H1 (cell line): ENCODE measurements at regions not wholly inside any gene's neighbourhood (a gene's known extent, or its start where the extent isn't known, plus 50 kb on each side); places are given as distances from the start of the nearest gene placed in this dataset.
A peak's percentile ranks its signal among the peaks of the same experiment; 100 is the strongest.

Source experiments
- CTCF ChIA-PET: fragments of 300-600 bp; sonication (Branson Sonifier 250); formaldehyde crosslinking; loops from one replicate; lab custom pipeline; 2021; ENCODE audit not compliant: partially characterized antibody; lab: Charles Lee
- POLR2A ChIA-PET: fragments of 300-600 bp; sonication (Branson Sonifier 250); formaldehyde crosslinking; loops from one replicate; lab custom pipeline; 2021; ENCODE audit warnings: inconsistent platforms; ENCODE audit not compliant: partially characterized antibody; lab: Charles Lee
- DNase-seq, 2 experiments: peaks; one replicate each; pipeline versions ENCODE4 v3.0.0 to v3.0.0-alpha.2; 2010 to 2022; ENCODE audit warnings: low spot score in 2 of 2, low read depth in 1 of 2, mixed read lengths in 1 of 2
- FAIRE-seq: peaks from 2 replicates; lab custom pipeline; 2011; peaks lifted over from hg19 to GRCh38; lab: Jason Lieb, UNC
- H2AFZ ChIP-seq: 2 replicates; pipeline ENCODE4 v1.8.1; 2012; ENCODE audit warnings: low read length, inconsistent platforms
- H2AK5ac ChIP-seq: 2 replicates; pipeline ENCODE4 v1.6.1; 2013; ENCODE audit warnings: low read depth, low read length
- H2BK120ac ChIP-seq: replicated peaks from 2 replicates; pipeline ENCODE3; 2013; ENCODE audit warnings: low read depth, low read length, inconsistent platforms
- H2BK12ac ChIP-seq: 2 replicates; pipeline ENCODE4 v1.6.1; 2013; ENCODE audit warnings: low read depth, low read length
- H2BK15ac ChIP-seq: 2 replicates; pipeline ENCODE4 v1.6.1; 2013; ENCODE audit warnings: low read length
- H2BK20ac ChIP-seq: 2 replicates; pipeline ENCODE4 v1.6.1; 2013; ENCODE audit warnings: low read length
- H2BK5ac ChIP-seq: 2 replicates; pipeline ENCODE4 v1.6.1; 2013; ENCODE audit warnings: low read depth, low read length
- H3K14ac ChIP-seq: 2 replicates; pipeline ENCODE4 v1.6.1; 2013; ENCODE audit warnings: inconsistent platforms; ENCODE audit not compliant: insufficient read length
- H3K18ac ChIP-seq: 2 replicates; pipeline ENCODE4 v1.6.1; 2013; ENCODE audit warnings: low read length; ENCODE audit errors: extremely low read depth
- H3K23ac ChIP-seq: 2 replicates; pipeline ENCODE4 v1.6.1; 2013; ENCODE audit warnings: inconsistent platforms; ENCODE audit not compliant: insufficient read length
- H3K23me2 ChIP-seq: 2 replicates; pipeline ENCODE4 v1.6.1; 2013; ENCODE audit warnings: low read depth, low read length
- H3K27ac ChIP-seq: 2 replicates; pipeline ENCODE4 v1.6.1; 2011; ENCODE audit warnings: low read depth, low read length, inconsistent platforms
- H3K27me3 ChIP-seq, 4 experiments: replicated peaks in 1 of 4; 1 replicate in 1 of 4; 2 replicates in 3 of 4; pipeline versions ENCODE4 v1.6.1 to v1.8.1; 2011 to 2013; ENCODE audit warnings: low read length in 3 of 4, mild to moderate bottlenecking in 3 of 4, inconsistent platforms in 2 of 4, mixed read lengths in 2 of 4, moderate library complexity in 1 of 4; ENCODE audit not compliant: control insufficient read depth in 3 of 4, insufficient read depth in 3 of 4; ENCODE audit errors: extremely low read depth in 1 of 4
- H3K36me3 ChIP-seq, 4 experiments: 2 replicates each; pipeline versions ENCODE4 v1.6.1 to v1.8.1; 2011 to 2013; ENCODE audit warnings: mild to moderate bottlenecking in 4 of 4, low read length in 3 of 4, moderate library complexity in 2 of 4, control low read depth in 1 of 4, inconsistent platforms in 1 of 4; ENCODE audit not compliant: insufficient read depth in 4 of 4, control insufficient read depth in 2 of 4
- H3K4ac ChIP-seq: replicated peaks from 2 replicates; pipeline ENCODE3; 2013; ENCODE audit warnings: low read length, low read depth, mixed read lengths, inconsistent platforms; ENCODE audit not compliant: insufficient read length
- H3K4me1 ChIP-seq, 4 experiments: replicated peaks in 1 of 4; 1 replicate in 1 of 4; 2 replicates in 3 of 4; pipeline versions ENCODE4 v1.6.1 to v1.8.1; 2011 to 2013; ENCODE audit warnings: low read length in 3 of 4, inconsistent platforms in 2 of 4, mixed read lengths in 1 of 4; ENCODE audit not compliant: insufficient read depth in 4 of 4, control insufficient read depth in 3 of 4
- H3K4me2 ChIP-seq, 2 experiments: 2 replicates each; pipeline versions ENCODE4 v1.6.1 to v1.8.1; 2011 to 2013; ENCODE audit warnings: low read depth in 2 of 2, low read length in 2 of 2, control low read depth in 1 of 2, inconsistent platforms in 1 of 2, mild to moderate bottlenecking in 1 of 2; ENCODE audit not compliant: insufficient read depth in 1 of 2
- H3K4me3 ChIP-seq, 4 experiments: fragments of 200-600, 300-600 bp in 1 of 4; sonication (generic), shearing (Covaris generic), sonication (Bioruptor Twin) in 1 of 4; 2 replicates each; pipeline versions ENCODE4 v1.5.1 to v1.8.1; 2011 to 2016; ENCODE audit warnings: low read length in 4 of 4, low read depth in 3 of 4, control low read depth in 2 of 4, inconsistent platforms in 2 of 4, mild to moderate bottlenecking in 2 of 4, mixed read lengths in 1 of 4, moderate library complexity in 1 of 4; ENCODE audit not compliant: insufficient read depth in 2 of 4; ENCODE audit errors: extremely low read depth in 1 of 4
- H3K56ac ChIP-seq: replicated peaks from 2 replicates; pipeline ENCODE3; 2013; ENCODE audit warnings: low read depth, mild to moderate bottlenecking, mixed read lengths, low read length, inconsistent platforms; ENCODE audit not compliant: insufficient read length
- H3K79me1 ChIP-seq: 2 replicates; pipeline ENCODE4 v1.6.1; 2013; ENCODE audit warnings: low read depth, low read length, control low read depth
- H3K79me2 ChIP-seq, 2 experiments: 2 replicates each; pipeline versions ENCODE4 v1.6.1 to v1.8.1; 2012 to 2013; ENCODE audit warnings: low read length in 2 of 2, mild to moderate bottlenecking in 2 of 2, inconsistent platforms in 1 of 2; ENCODE audit not compliant: insufficient read depth in 2 of 2, control insufficient read depth in 1 of 2
- H3K9ac ChIP-seq, 4 experiments: replicated peaks in 1 of 4; 1 replicate in 1 of 4; 2 replicates in 3 of 4; pipeline versions ENCODE4 v1.6.1 to v1.8.1; 2011 to 2013; ENCODE audit warnings: low read depth in 3 of 4, low read length in 3 of 4, control low read depth in 2 of 4, mild to moderate bottlenecking in 2 of 4, moderate library complexity in 2 of 4, inconsistent platforms in 1 of 4; ENCODE audit errors: extremely low read depth in 1 of 4
- H3K9me3 ChIP-seq, 2 experiments: 2 replicates each; pipeline versions ENCODE4 v1.6.1 to v1.8.1; 2012 to 2013; ENCODE audit warnings: mild to moderate bottlenecking in 2 of 2, moderate library complexity in 2 of 2, control low read depth in 1 of 2, inconsistent platforms in 1 of 2, low read depth in 1 of 2, low read length in 1 of 2, mixed read lengths in 1 of 2; ENCODE audit not compliant: insufficient read depth in 2 of 2
- H4K20me1 ChIP-seq, 2 experiments: replicated peaks in 1 of 2; 2 replicates each; pipeline versions ENCODE3 to v1.8.1; 2011 to 2013; ENCODE audit warnings: inconsistent platforms in 2 of 2, low read length in 2 of 2, mild to moderate bottlenecking in 1 of 2; ENCODE audit not compliant: insufficient read depth in 2 of 2, control insufficient read depth in 1 of 2
- H4K5ac ChIP-seq: 2 replicates; pipeline ENCODE4 v1.6.1; 2013; ENCODE audit warnings: low read length, low read depth, mixed read lengths, inconsistent platforms; ENCODE audit not compliant: insufficient read length
- H4K8ac ChIP-seq: 2 replicates; pipeline ENCODE4 v1.8.0; 2013; ENCODE audit warnings: mild to moderate bottlenecking, moderate library complexity, low read length, inconsistent platforms; ENCODE audit not compliant: insufficient read depth; ENCODE audit errors: extremely low read depth
- H4K91ac ChIP-seq: replicated peaks from 2 replicates; pipeline ENCODE3; 2013; ENCODE audit warnings: low read length, mixed read lengths, inconsistent platforms; ENCODE audit not compliant: insufficient read length
- NRF1 ChIP-seq: IDR thresholded peaks from 2 replicates; pipeline ENCODE4 v1.6.1; 2011; ENCODE audit warnings: mild to moderate bottlenecking, low read depth, low read length, improper control_type of control experiment
- RAD21 ChIP-seq, 2 experiments: IDR thresholded peaks in 1 of 2; conservative IDR thresholded peaks in 1 of 2; 2 replicates each; pipeline ENCODE4 v1.6.1; 2011; ENCODE audit warnings: low read depth in 2 of 2, low read length in 2 of 2, improper control_type of control experiment in 1 of 2, inconsistent platforms in 1 of 2, mild to moderate bottlenecking in 1 of 2, moderate library complexity in 1 of 2
- SP4 ChIP-seq: IDR thresholded peaks from 2 replicates; pipeline ENCODE4 v1.6.1; 2012; ENCODE audit warnings: low read length, inconsistent platforms
- TCF12 ChIP-seq: IDR thresholded peaks from 2 replicates; pipeline ENCODE4 v1.6.1; 2011; ENCODE audit warnings: low read depth, mild to moderate bottlenecking, low read length
- WGBS, 2 experiments: shearing (Covaris generic) in 1 of 2; methylation state at CpG; one replicate each; pipeline versions ENCODE4 v1.1.6 to v1.1.7; 2013 to 2015; ENCODE audit warnings: low lambda C conversion rate in 2 of 2, mixed read lengths in 2 of 2, inconsistent platforms in 1 of 2, low coverage in 1 of 2, missing lambda C conversion rate in 1 of 2; ENCODE audit not compliant: insufficient replicate concordance in 2 of 2, insufficient coverage in 1 of 2, insufficient read length in 1 of 2; ENCODE audit errors: extremely low coverage in 1 of 2, missing lambda C conversion rate in 1 of 2; 5-methylcytosine and 5-hydroxymethylcytosine counted together
- TF ChIP-seq, protein P1 (sequence below): IDR thresholded peaks from 2 replicates; pipeline ENCODE4 v1.6.1; 2011; ENCODE audit warnings: low read depth, mild to moderate bottlenecking, low read length; ENCODE audit not compliant: insufficient read depth
- TF ChIP-seq, protein P2 (sequence below), 3 experiments: IDR thresholded peaks; 1 replicate in 2 of 3; 2 replicates in 1 of 3; pipeline versions ENCODE4 v1.5.1 to v1.6.1; 2011; ENCODE audit warnings: low read length in 3 of 3, mild to moderate bottlenecking in 3 of 3, inconsistent platforms in 2 of 3, low read depth in 1 of 3, moderate library complexity in 1 of 3; ENCODE audit not compliant: insufficient read depth in 1 of 3; ENCODE audit errors: control extremely low read depth in 1 of 3
- TF ChIP-seq, protein P3 (sequence below): IDR thresholded peaks from 2 replicates; pipeline ENCODE4 v1.6.1; 2011; ENCODE audit warnings: low read length, improper control_type of control experiment

DNA sequence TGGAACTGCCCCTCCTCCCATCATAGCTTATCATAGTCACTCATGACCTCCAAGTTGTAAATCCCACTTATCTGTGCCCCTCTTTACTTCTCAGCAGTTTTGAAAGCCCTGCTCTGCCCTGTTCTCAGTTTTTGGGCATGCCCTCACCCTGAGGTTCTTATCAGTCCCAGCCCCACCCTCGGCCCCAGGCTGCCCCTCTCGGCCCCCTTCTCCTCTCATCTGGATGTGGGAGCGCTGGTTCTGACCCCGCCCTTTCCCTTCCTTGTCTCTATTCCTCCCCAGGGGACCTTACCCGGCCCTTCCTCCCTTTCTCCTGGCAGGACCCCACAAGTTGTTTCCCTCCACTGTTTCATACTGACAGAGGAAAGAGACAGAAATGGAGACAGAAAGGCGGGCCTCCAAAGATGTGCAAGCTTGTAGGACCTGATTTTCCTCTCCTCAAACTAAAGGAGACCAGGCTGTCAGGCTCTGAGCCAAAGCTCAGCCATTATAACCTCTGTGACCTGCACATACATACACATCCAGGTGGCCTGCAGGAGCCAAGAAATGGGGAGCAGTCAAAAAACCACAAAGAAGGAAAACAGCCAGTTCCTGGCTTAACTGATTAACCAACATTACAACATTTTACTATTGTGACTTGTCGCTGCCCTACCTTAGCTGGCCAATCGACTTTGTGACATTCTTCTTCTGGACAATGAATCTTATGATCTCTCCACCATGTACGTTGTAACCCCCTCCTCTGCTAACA, 171.0 kb upstream of the HS6ST1 start:
- H2BK20ac ChIP-seq, result peak overlapping the region; percentile 83; the same call in 1 of the 2 replicates
- H4K8ac ChIP-seq, result no peak overlapping the region
- ChIA-PET CTCF (interaction anchor here (1.0 to 2.2 kb wide), 2 partner anchors 17 to 21 kb away, joined by 3 to 9 read pairs; no protein-coding TSS in a partner anchor), POLR2A (interaction anchor here (1.4 kb wide), 1 partner anchor 9 kb away, joined by 3 read pairs; no protein-coding TSS in a partner anchor)
- H4K20me1 ChIP-seq, result no peaks in the 10 kb centered on the region
- H3K79me1 ChIP-seq, result no peaks in the 10 kb centered on the region
- FAIRE-seq (no peak), DNase-seq (peak in 1 of 2 experiments; percentile 45)
- H2BK120ac ChIP-seq, result no peak overlapping the region
- peaks cover 14 to 45% (median 30%) of the 10 kb centered on the region in 4 experiments for H3K4me1 ChIP-seq
- peak overlapping the region in 1 of 2 experiments; percentile 21; a peak in 1 of 4 replicates for H3K4me2 ChIP-seq
- H2BK5ac ChIP-seq, result peak overlapping the region; percentile 99; the same call in 1 of the 2 replicates
- WGBS, 2 experiments, result 60% methylated on average over 6 of the region's 9 CpGs; no CpG with 5 or more reads in 1 of the 2 experiments
- H4K5ac ChIP-seq, result no peak overlapping the region
- no peak overlapping the region for H3K9ac ChIP-seq
- peak overlapping the region; percentile 67; the same call in 1 of the 2 replicates for H2AK5ac ChIP-seq
- no peaks in the 10 kb centered on the region for H3K36me3 ChIP-seq
- no peak overlapping the region for H3K4me3 ChIP-seq
- no peak overlapping the region for H3K14ac ChIP-seq
- peak overlapping the region; percentile 26 for H4K91ac ChIP-seq
- no peak overlapping the region for H2BK15ac ChIP-seq
- H3K56ac ChIP-seq, result no peak overlapping the region
- H3K27me3 ChIP-seq, result no peaks in the 10 kb centered on the region; a peak in 1 of 7 replicates
- no peak overlapping the region for H3K27ac ChIP-seq
- H3K9me3 ChIP-seq, result peaks cover 0 to 4% of the 10 kb centered on the region in 2 experiments; a peak in 1 of 4 replicates
- no peaks in the 10 kb centered on the region for H3K79me2 ChIP-seq
- no peak overlapping the region for H2AFZ ChIP-seq
- no peak overlapping the region for H3K4ac ChIP-seq
- peak overlapping the region; percentile 96; the same call in 1 of the 2 replicates for H3K18ac ChIP-seq
- TF ChIP-seq, protein P1, sequence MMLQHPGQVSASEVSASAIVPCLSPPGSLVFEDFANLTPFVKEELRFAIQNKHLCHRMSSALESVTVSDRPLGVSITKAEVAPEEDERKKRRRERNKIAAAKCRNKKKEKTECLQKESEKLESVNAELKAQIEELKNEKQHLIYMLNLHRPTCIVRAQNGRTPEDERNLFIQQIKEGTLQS, result no peak
- TF ChIP-seq RAD21 (IDR thresholded peaks at IDR 0.05 in 1 of 2, conservative IDR thresholded peaks at IDR 0.05 in 1 of 2; ENCODE audit: low read depth in 2 of 2, low read length in 2 of 2), result no peak
- no peak for TF ChIP-seq NRF1
- TF ChIP-seq SP4, result no peak
- TF ChIP-seq, protein P2, sequence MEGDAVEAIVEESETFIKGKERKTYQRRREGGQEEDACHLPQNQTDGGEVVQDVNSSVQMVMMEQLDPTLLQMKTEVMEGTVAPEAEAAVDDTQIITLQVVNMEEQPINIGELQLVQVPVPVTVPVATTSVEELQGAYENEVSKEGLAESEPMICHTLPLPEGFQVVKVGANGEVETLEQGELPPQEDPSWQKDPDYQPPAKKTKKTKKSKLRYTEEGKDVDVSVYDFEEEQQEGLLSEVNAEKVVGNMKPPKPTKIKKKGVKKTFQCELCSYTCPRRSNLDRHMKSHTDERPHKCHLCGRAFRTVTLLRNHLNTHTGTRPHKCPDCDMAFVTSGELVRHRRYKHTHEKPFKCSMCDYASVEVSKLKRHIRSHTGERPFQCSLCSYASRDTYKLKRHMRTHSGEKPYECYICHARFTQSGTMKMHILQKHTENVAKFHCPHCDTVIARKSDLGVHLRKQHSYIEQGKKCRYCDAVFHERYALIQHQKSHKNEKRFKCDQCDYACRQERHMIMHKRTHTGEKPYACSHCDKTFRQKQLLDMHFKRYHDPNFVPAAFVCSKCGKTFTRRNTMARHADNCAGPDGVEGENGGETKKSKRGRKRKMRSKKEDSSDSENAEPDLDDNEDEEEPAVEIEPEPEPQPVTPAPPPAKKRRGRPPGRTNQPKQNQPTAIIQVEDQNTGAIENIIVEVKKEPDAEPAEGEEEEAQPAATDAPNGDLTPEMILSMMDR (IDR thresholded peaks at IDR 0.05; ENCODE audit: control extremely low read depth in 1 of 3, insufficient read depth in 1 of 3, low read depth in 1 of 3, low read length in 3 of 3), result no peak
- TF ChIP-seq, protein P3, sequence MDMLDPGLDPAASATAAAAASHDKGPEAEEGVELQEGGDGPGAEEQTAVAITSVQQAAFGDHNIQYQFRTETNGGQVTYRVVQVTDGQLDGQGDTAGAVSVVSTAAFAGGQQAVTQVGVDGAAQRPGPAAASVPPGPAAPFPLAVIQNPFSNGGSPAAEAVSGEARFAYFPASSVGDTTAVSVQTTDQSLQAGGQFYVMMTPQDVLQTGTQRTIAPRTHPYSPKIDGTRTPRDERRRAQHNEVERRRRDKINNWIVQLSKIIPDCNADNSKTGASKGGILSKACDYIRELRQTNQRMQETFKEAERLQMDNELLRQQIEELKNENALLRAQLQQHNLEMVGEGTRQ, result no peak
- no peak for TF ChIP-seq TCF12
- no peak overlapping the region for H3K23ac ChIP-seq
- no peaks in the 10 kb centered on the region for H3K23me2 ChIP-seq
- peak overlapping the region; percentile 99; the same call in 1 of the 2 replicates for H2BK12ac ChIP-seq
